Fibroblast of lung (primary cell): ENCODE measurements at regions not wholly inside any gene's neighbourhood (a gene's known extent, or its start where the extent isn't known, plus 50 kb on each side); places are given as distances from the start of the nearest gene placed in this dataset.

Experiments used
- EZH2 ChIP-seq: IDR thresholded peaks from 2 replicates; pipeline ENCODE4 v1.5.1; 2012; ENCODE audit warnings: low read length, control low read depth, mild to moderate bottlenecking; ENCODE audit errors: missing control alignments
- TF ChIP-seq, protein P1 (sequence below), 2 donors: IDR thresholded peaks in 1 of 2; conservative IDR thresholded peaks in 1 of 2; 1 replicate in 1 of 2; 2 replicates in 1 of 2; pipeline ENCODE4 v1.5.1; 2011 to 2012; ENCODE audit warnings: low read length in 2 of 2, control low read depth in 1 of 2, inconsistent platforms in 1 of 2, low read depth in 1 of 2, mild to moderate bottlenecking in 1 of 2

- TF ChIP-seq, protein P1, sequence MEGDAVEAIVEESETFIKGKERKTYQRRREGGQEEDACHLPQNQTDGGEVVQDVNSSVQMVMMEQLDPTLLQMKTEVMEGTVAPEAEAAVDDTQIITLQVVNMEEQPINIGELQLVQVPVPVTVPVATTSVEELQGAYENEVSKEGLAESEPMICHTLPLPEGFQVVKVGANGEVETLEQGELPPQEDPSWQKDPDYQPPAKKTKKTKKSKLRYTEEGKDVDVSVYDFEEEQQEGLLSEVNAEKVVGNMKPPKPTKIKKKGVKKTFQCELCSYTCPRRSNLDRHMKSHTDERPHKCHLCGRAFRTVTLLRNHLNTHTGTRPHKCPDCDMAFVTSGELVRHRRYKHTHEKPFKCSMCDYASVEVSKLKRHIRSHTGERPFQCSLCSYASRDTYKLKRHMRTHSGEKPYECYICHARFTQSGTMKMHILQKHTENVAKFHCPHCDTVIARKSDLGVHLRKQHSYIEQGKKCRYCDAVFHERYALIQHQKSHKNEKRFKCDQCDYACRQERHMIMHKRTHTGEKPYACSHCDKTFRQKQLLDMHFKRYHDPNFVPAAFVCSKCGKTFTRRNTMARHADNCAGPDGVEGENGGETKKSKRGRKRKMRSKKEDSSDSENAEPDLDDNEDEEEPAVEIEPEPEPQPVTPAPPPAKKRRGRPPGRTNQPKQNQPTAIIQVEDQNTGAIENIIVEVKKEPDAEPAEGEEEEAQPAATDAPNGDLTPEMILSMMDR (conservative IDR thresholded peaks at IDR 0.05 in 1 of 2, IDR thresholded peaks at IDR 0.05 in 1 of 2; ENCODE audit: low read depth in 1 of 2, low read length in 2 of 2) = no peak
- no peak for TF ChIP-seq EZH2
These were observed 1125.0 kb upstream of the AMELY start for GRCh38 chrY:8036563-8036962.
